ENCODE measurements at regions not wholly inside any gene's neighbourhood (a gene's known extent, or its start where the extent isn't known, plus 50 kb on each side); places are given as distances from the start of the nearest gene placed in this dataset.

DNA sequence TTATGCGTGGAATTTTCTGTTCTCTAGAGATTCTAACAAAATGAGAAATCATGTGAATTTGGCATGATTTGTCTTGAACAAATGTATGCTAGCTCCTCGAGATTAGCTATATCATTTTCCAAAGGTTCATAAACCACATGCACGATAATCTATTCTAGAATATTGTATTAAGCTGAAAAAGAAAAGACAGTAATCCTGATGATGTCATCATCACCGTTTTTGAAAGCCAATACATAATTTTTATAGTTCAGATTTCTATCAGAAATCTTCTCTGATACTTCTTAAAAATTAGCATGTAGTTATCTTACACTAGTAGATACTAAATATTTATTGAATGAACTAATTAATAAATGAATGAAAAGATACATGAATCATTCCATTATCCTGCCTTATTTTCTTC lies 111.2 kb downstream of the HAO1 start:
- intact Hi-C loops (cut with DNase I), result no loop called here
- DNase-seq, result no peak

DNA sequence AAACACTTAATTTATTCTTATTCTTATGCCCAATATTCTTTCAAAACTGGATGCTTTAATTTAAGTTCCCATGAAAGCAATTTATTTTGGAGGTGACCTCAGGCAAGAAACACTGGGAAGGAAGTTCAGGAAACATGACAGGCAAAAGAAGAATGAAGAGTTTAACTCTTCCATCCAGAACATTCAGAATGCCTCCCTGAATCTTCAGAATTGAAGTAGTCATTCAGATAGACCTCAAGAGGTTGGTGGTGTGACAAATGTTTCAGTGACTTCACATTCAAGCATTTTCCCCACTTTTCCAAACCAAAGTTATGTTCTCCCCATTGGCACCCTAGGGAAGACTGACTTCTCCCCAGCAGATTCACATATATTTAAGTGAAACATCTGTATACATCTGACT lies 110.5 kb downstream of the HAO1 start:
- DNase-seq, result no peak
- intact Hi-C loops (cut with DNase I), result no loop called here
